HG03280 (cell line): ENCODE measurements at regions not wholly inside any gene's neighbourhood (a gene's known extent, or its start where the extent isn't known, plus 50 kb on each side); places are given as distances from the start of the nearest gene placed in this dataset.

Experiments
- ATAC-seq: cut with Tn5 transposase; IDR thresholded peaks from one replicate; pipeline ENCODE4 v1.9.1; 2021; ENCODE audit warnings: mild to moderate bottlenecking, moderate library complexity; ENCODE audit not compliant: unreplicated experiment

GRCh38 chr5:160960592-160960991 lies 108.6 kb upstream of the ATP10B start:
- ATAC-seq: no peak

DNA sequence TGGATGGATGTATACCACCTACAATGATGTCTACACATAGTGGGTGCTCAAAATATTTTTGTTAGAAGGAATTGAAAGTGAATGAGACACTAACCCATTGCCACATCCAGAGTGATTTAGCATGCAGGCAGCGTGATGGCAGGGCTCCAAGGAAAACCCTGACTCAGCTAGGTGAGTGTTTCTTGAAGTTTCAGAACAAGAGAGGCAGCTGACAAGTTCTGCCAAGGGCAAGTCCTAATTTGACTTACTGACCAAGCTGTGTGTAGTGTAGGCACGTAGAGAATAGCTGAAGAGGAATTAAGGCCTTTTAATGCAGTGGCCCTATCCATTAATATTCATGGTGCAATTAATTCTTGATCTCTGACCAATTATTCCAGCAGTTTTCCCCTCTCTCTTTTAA lies 107.8 kb upstream of the ATP10B start:
- ATAC-seq: no peak

DNA sequence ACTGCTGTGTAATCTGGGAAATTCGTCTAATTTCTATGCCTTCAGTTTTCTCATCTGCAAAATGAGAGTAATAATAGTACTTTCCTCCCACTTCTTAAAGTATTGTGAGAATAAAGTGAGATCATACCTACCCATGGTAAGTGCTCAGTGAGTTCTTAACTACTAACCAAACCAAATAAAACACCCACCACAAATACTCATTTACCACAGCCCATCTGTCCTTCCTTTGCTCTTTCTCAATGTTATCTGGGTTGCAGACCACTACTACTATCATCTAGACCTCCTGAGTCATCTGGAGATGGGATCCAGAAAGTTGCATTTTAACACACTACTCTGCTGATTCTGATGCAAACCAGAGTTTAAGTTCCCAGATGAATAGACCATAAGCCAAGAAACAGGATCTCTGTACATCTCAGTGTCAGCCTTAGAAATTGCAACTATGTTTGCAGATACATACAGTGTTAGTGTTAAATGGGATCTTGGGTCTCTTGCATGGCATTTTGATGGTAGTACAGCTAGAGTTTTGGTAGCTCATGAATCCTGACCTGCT lies 105.4 kb upstream of the ATP10B start:
- no peak for ATAC-seq

DNA sequence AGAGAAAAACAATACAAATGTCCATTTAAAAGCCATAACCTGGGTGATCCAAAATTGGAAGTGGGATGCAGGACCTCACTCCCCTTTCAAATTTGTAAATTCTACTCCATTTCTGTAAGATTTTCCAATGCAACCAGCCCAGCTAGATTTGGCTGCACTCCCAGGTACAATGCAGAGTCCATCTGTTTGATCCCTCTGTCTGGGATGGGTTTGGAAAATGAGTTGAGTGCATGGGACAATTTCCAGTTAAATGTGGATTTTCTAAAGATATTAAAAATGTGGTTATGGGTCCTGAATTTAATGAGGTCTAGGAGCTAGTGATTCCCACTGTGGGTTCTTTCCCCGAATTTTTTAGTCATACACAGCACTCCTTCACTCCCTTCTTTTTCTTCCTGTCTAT lies 104.0 kb upstream of the ATP10B start:
- ATAC-seq: no peak

DNA sequence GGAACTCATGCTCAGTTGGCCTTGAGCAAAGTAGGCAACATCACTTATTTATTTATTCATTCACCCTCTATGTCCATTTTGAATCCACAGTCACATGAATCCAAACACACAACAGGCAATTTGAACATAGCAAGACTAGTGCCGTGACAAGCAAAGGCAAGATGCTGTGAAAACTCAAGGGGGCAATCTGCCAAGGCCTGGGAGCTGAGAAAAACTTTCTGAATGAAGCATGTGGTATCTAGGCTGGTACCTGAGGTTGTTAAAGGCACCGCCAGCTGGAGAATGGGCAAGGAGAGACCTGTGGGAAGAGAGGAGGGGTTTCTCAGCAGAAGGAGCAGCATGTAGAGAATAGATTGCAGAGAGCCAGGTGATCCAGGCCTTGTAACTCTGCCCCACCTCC lies 98.3 kb upstream of the ATP10B start:
- no peak for ATAC-seq

GRCh38 chr5:160940725-160941124 lies 88.7 kb upstream of the ATP10B start:
- ATAC-seq: no peak

- no peak for ATAC-seq
Measured at GRCh38 chr5:160938532-160938931, 86.5 kb upstream of the ATP10B start.

- ATAC-seq: no peak
Measured at GRCh38 chr5:160937570-160937969, 85.6 kb upstream of the ATP10B start.

DNA sequence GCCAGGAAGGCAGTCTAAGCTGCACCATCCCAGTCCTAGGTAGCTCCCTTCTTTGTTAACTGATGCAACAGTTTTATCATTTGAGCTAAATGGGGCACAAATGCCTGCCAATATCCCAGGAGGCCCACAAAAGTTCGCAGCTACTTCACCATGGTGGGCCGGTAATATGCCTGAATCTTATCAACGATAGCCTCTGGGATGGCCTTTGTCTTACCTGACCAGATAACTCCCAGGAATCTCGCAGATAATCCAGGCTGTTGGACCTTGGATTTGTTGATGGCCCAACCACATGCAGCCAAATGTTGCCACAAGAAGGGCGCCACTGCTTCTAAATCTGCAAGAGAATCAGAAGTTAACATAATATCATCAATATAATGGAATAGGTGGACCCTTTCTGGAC lies 83.8 kb upstream of the ATP10B start:
- no peak for ATAC-seq

GRCh38 chr5:160931283-160931682 lies 79.3 kb upstream of the ATP10B start:
- ATAC-seq: no peak

DNA sequence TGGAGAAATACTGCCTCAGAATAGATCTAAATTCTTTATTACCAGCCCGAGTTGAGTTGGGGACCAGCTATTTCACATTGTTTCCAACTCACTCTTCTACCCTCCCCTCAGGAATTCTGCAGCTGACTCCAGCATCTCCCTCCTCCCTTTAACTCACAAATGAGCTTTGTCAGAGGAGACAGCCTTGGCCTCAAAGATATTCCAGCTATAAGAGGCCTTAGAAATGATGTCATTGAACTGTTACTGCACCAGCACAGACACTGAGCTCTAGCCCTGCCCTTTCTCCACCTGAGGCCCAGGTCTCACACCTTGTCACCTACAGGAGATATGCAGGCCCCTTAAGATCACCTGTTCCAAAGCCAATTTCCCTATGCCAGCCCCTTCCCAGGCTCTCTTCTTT lies 78.4 kb upstream of the ATP10B start:
- no peak for ATAC-seq

- ATAC-seq: no peak
Measured at GRCh38 chr5:160929906-160930305, 77.9 kb upstream of the ATP10B start.

GRCh38 chr5:160929360-160929759 lies 77.3 kb upstream of the ATP10B start:
- no peak for ATAC-seq

DNA sequence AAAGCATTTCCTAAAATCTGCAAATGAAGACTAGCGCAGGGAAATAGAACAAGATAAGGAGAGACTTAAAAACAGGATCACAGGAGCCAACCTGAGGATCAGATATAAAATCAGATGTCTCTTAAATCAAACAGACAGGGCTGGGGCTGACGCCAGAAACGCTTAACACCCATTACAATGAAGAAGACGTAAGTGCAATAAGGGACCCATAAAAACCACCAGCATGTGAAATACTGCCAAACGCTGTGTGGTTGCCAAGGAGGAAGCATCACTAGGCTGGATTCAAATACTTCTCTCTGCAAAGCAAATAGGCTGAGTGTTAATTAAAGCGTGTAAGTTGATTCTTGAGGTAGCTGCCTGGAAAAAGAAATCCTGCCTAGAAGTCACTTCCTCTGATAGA lies 74.4 kb upstream of the ATP10B start:
- ATAC-seq: no peak

- ATAC-seq: no peak
Measured at GRCh38 chr5:160925281-160925680, 73.3 kb upstream of the ATP10B start.

GRCh38 chr5:160923936-160924710 lies 72.1 kb upstream of the ATP10B start:
- ATAC-seq: no peak

GRCh38 chr5:160923411-160923810 lies 71.4 kb upstream of the ATP10B start:
- no peak for ATAC-seq

DNA sequence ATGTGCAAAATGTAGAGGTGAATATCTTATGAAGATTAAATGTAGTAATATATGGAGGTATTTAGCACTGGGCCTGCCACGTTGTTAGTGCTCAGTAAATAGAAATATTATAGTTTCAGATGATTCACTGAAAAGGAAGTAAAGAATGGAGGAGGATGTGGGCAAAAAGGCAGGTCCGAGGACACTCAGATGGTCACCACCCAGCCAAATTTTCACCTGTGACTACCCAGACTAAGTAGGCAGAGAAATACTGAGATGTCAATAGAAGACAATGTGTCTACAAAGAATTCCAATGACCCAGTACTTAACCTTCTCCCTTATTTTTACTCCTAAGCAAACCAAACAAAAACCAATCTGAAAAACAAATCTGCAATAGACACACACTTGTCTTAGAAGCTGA lies 70.3 kb upstream of the ATP10B start:
- no peak for ATAC-seq

- no peak for ATAC-seq
Measured at GRCh38 chr5:160921423-160922285, 69.6 kb upstream of the ATP10B start.

GRCh38 chr5:160919626-160920025 lies 67.6 kb upstream of the ATP10B start:
- ATAC-seq: no peak

- no peak for ATAC-seq
Measured at GRCh38 chr5:160918386-160918785, 66.4 kb upstream of the ATP10B start.

DNA sequence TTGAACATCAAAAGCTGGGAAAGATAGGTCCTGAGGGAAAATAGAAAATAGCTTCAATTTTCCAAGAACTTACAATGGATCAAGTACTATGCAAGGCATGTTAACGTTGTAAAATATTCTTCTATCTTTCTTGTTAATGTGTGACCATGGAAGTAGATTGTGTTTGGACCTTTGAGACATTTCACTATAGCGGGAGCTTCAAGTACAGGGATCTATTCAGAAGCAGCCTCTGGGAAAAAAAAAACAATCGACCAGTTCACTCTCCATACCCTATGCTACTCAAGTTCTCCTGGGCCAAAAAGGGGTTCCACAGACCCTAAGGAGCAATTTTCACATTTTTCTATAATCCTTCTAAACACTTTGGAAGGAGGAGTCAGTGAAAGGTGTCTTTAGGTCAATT lies 54.1 kb upstream of the ATP10B start:
- ATAC-seq: no peak
